Aorta (tissue), 5 donors: ENCODE measurements at regions not wholly inside any gene's neighbourhood (a gene's known extent, or its start where the extent isn't known, plus 50 kb on each side); places are given as distances from the start of the nearest gene placed in this dataset.
"Not testable (repeated sequence)": the region's sequence is repeated elsewhere in the genome, so short reads cannot be mapped to it uniquely, and the experiment has no call there.

Source experiments
- ATAC-seq: fragments of 200-7000 bp; cut with Tn5 transposase; one replicate; pipeline ENCODE4 v1.9.1; 2022; ENCODE audit warnings: moderate library complexity; ENCODE audit not compliant: low FRiP score
- DNase-seq, 2 donors: peaks; one replicate each; pipeline ENCODE4 v3.0.0-alpha.2; 2020
- H3K27ac ChIP-seq, 2 donors: one replicate each; pipeline ENCODE4 v1.5.1; 2013; ENCODE audit warnings: low read length in 2 of 2, mild to moderate bottlenecking in 2 of 2, moderate library complexity in 2 of 2, control low read depth in 1 of 2, inconsistent platforms in 1 of 2, low read depth in 1 of 2
- H3K27me3 ChIP-seq, 2 donors: one replicate each; pipeline ENCODE4 v1.6.1; 2013; ENCODE audit warnings: control low read depth in 1 of 2, low read length in 1 of 2, mild to moderate bottlenecking in 1 of 2, moderate library complexity in 1 of 2; ENCODE audit not compliant: insufficient read depth in 2 of 2, control insufficient read depth in 1 of 2
- H3K36me3 ChIP-seq, 2 donors: one replicate each; pipeline ENCODE4 v1.6.1; 2013; ENCODE audit warnings: control low read depth in 1 of 2, low read length in 1 of 2, mild to moderate bottlenecking in 1 of 2; ENCODE audit not compliant: insufficient read depth in 2 of 2, control insufficient read depth in 1 of 2
- H3K4me1 ChIP-seq, 2 donors: one replicate each; pipeline ENCODE4 v1.6.1; 2013; ENCODE audit warnings: low read length in 2 of 2, control low read depth in 1 of 2, mild to moderate bottlenecking in 1 of 2, moderate library complexity in 1 of 2; ENCODE audit not compliant: insufficient read depth in 2 of 2, control insufficient read depth in 1 of 2
- H3K4me3 ChIP-seq, 2 donors: one replicate each; pipeline ENCODE4 v1.5.1; 2013; ENCODE audit warnings: low read length in 2 of 2, control low read depth in 1 of 2, mild to moderate bottlenecking in 1 of 2
- H3K9me3 ChIP-seq: one replicate; pipeline ENCODE4 v1.6.1; 2013; ENCODE audit warnings: mild to moderate bottlenecking, low read length; ENCODE audit not compliant: control insufficient read depth
- WGBS, 2 donors: extraction: QIAGEN DNeasy Blood & Tissue Kit; methylation state at CpG; one replicate each; pipeline ENCODE4 v1.1.7; 2013; 5-methylcytosine and 5-hydroxymethylcytosine counted together
- intact Hi-C, 2 donors: fragments of 100-400 bp; cut with DNase I; formaldehyde crosslinking; loops; one replicate each; pipeline versions ENCODE4 v1.14.2 to v1.15.0; 2022
- donor health status: healthy with polysubstance abuse.
- donor health status: Bipolar disorder and iron deficiency.
- donor health status: DM: no; HTN: no; CAD: no.
- donor health status: DM: no; HTN: no; CAD: no.
- donor health status: DM: yes; HTN: yes; CAD: no.

DNA sequence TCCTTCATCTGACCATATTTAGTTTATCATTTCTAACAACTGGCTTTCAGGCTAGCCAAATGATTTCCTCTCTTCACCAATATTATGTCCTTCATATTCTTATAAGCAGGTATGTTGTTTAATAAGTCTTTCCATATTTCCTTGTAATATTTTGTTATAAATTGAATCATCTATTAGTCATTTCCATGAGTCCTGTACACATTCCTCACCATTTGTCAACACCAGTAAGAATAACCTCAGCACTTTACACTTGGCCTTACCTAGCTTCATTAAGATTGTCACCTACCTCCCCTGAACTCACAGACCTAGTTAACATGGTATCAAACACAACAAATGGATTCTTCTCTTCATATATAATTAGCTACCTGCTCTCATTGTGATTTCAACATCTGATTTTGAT lies 282.3 kb downstream of the SEMA3D start:
- ATAC-seq (no peak), DNase-seq (no peak)
- peaks cover 0 to under 1% of the 10 kb centered on the region in 2 donors for H3K4me1 ChIP-seq
- no peaks in the 10 kb centered on the region for H3K36me3 ChIP-seq
- H3K9me3 ChIP-seq, result no peaks in the 10 kb centered on the region
- H3K27ac ChIP-seq, result no peak overlapping the region
- no peak overlapping the region for H3K4me3 ChIP-seq
- intact Hi-C loops, result no loop called here
- peaks cover 0 to 2% of the 10 kb centered on the region in 2 donors for H3K27me3 ChIP-seq

DNA sequence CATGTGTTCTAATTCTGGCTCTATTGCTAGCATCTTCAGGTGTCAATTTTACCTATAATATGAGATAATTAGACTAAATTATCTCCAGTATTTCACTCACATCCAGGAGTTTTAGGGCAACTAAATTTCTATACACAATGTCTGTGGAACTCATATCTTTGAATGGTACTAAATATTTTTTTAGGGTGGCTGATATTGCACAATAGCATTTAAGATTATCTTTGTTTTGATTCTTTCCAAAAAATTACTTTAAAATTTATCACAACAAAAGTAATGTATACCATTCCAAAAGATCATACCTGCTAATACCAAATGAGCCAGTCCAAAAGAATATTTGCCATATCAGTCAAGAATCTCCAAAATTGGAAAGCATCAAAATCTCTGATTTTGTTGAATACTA lies 285.5 kb downstream of the SEMA3D start:
- no peak for DNase-seq
- no peaks in the 10 kb centered on the region for H3K36me3 ChIP-seq
- no peaks in the 10 kb centered on the region for H3K27me3 ChIP-seq
- H3K27ac ChIP-seq, result no peak overlapping the region
- H3K4me1 ChIP-seq, result no peaks in the 10 kb centered on the region
- no peak overlapping the region for H3K4me3 ChIP-seq
- no peaks in the 10 kb centered on the region for H3K9me3 ChIP-seq
- no peak for ATAC-seq
- intact Hi-C loops, result no loop called here

DNA sequence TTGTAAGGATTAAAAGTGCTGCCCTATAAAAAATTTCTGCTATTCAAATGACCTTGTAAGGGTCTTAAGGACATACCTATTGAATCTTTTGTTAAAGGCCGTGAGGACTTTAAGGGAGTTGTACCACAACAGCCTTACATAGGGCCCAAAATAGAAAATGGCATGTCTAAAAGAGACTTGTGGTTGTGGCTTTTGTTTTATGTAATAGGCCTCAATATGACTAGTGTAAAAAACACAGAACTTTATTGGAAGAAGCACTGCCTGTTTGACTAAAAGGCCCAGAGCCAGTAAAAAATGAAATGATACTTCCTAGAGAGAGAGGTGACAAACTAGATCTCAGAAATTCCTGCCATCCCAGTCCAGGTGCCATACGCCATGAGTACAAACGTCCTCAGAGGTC lies 286.6 kb downstream of the SEMA3D start:
- DNase-seq (no peak), ATAC-seq (no peak)
- H3K9me3 ChIP-seq, result no peaks in the 10 kb centered on the region
- no peak overlapping the region for H3K27ac ChIP-seq
- no peaks in the 10 kb centered on the region for H3K27me3 ChIP-seq
- no peak overlapping the region for H3K4me3 ChIP-seq
- H3K36me3 ChIP-seq, result no peaks in the 10 kb centered on the region
- WGBS, 2 donors, result 76 to 94% methylated on average over 3 of the region's 3 CpGs
- no peaks in the 10 kb centered on the region for H3K4me1 ChIP-seq
- intact Hi-C loops, result no loop called here

DNA sequence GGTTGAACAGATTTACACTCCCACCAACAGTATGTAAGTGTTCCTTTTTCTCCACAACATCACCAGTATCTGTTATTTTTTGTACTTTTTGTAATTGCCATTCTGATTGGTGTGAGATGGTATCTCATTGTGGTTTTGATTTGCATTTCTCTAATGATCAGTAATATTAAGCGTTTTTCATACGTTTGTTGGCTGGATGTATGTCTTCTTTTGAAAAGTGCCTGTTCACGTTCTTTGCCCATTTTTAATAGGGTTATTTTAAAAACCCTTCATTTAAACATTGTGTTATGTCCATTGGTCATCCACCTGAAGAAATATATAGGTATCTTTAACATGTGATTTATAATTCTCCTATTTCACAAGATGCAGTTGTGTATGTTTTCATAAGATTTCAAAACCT lies 291.3 kb downstream of the SEMA3D start:
- DNase-seq (no peak), ATAC-seq (no peak)
- H3K9me3 ChIP-seq, result no peaks in the 10 kb centered on the region
- intact Hi-C loops, result no loop called here
- H3K27ac ChIP-seq, result no peak overlapping the region
- 95 to 96% methylated on average over 3 of the region's 3 CpGs for WGBS, 2 donors
- H3K36me3 ChIP-seq, result no peaks in the 10 kb centered on the region
- H3K4me3 ChIP-seq, result no peak overlapping the region
- no peaks in the 10 kb centered on the region for H3K4me1 ChIP-seq
- H3K27me3 ChIP-seq, result no peaks in the 10 kb centered on the region

DNA sequence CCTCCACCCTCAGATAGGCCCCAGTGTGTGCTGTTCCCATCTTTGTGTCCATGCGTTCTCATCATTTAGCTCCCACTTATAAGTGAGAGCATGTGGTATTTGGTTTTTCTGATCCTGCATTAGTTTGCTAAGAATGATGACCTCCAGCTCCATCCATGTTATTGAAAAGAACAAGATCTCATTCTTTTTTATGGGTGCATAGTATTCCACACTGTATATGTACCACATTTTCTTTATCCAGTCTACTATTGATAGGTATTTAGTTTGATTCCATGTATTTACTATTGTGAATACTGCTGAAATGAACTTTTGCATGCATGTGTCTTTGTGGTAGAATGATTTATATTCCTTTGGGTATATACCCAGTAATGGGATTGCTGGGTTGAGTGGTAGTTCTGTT lies 303.3 kb downstream of the SEMA3D start:
- WGBS, 2 donors, result 94 to 100% methylated on average over 1 of the region's 1 CpG
- H3K4me1 ChIP-seq, ATAC-seq: not testable (repeated sequence)

DNA sequence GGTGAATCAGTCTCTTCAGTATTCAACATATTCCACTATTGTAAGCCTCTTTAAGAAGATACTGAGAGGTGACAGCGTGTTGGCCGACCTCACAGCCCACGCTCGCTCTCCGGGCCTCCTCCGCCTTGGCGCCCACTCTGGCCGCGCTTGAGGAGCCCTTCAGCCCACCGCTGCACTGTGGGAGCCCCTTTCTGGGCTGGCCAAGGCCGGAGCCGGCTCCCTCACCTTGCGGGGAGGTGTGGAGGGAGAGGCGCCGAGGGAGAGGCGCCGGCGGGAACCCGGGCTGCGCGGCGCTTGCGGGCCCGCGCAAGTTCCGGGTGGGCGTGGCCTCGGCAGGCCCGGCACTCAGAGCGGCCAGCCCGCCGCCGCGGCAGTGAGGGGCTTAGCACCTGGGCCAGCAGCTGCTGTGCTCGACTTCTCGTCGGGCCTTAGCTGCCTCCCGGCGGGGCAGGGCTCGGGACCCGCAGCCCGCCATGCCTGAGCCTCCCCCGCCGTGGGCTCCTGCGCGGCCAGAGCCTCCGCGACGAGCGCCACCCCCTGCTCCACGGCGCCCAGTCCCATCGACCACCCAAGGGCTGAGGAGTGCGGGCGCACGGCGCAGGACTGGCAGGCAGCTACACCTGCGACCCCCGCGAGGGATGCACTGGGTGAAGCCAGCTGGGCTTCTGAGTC lies 306.4 kb downstream of the SEMA3D start:
- H3K27ac ChIP-seq, H3K4me3 ChIP-seq, H3K4me1 ChIP-seq, ATAC-seq, H3K36me3 ChIP-seq, H3K9me3 ChIP-seq, H3K27me3 ChIP-seq, DNase-seq, intact Hi-C loops: not testable (repeated sequence)
- WGBS, 2 donors, result 98 to 99% methylated on average over 58 to 60 of the region's 60 CpGs

More for the DNA sequence above, 303.3 kb downstream of the SEMA3D start:
- H3K27ac ChIP-seq, H3K9me3 ChIP-seq, H3K36me3 ChIP-seq, intact Hi-C loops, DNase-seq, H3K27me3 ChIP-seq, H3K4me3 ChIP-seq: not testable (repeated sequence)

DNA sequence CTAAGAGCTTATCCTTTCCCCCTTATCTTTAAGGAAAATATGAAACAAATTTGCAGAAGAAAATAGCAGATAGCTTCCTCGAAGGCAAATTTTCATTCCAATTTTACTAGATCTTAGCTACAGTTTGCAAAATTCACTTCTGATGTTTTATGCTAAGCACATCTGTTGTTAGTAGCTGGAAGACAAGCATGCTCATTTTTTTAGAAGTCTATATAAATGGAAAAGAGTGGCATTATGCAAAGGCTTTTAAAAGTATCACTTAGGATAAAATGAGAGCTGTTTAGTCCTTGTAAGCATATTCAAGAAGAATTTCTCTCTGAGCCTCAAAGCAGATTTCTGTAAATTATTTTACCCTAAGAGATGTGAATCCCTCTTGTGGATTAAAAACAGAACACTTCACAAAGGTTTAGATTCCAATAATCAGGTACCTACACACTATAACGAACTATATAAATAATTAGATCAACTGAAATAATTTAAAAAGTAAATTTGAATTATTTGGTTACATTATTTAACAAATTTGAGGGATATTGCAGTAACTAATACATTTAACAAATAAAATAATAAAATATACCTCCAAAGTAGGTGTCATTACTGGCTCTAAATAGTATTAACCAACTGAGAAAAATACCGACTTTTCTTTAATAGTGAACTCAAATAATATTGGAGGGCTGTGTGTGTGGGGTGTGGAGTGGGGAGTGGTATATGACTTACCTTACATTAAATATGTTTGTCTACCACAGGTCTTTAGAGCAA lies 307.1 kb downstream of the SEMA3D start:
- no peak for DNase-seq
- no peak for ATAC-seq
- no peaks in the 10 kb centered on the region for H3K27me3 ChIP-seq
- H3K4me3 ChIP-seq, result no peak overlapping the region
- no peaks in the 10 kb centered on the region for H3K36me3 ChIP-seq
- H3K4me1 ChIP-seq, result peaks cover 0 to 1% of the 10 kb centered on the region in 2 donors
- H3K27ac ChIP-seq, result no peak overlapping the region
- intact Hi-C loops, result no loop called here
- 61 to 65% methylated on average over 3 of the region's 3 CpGs for WGBS, 2 donors
- no peaks in the 10 kb centered on the region for H3K9me3 ChIP-seq

DNA sequence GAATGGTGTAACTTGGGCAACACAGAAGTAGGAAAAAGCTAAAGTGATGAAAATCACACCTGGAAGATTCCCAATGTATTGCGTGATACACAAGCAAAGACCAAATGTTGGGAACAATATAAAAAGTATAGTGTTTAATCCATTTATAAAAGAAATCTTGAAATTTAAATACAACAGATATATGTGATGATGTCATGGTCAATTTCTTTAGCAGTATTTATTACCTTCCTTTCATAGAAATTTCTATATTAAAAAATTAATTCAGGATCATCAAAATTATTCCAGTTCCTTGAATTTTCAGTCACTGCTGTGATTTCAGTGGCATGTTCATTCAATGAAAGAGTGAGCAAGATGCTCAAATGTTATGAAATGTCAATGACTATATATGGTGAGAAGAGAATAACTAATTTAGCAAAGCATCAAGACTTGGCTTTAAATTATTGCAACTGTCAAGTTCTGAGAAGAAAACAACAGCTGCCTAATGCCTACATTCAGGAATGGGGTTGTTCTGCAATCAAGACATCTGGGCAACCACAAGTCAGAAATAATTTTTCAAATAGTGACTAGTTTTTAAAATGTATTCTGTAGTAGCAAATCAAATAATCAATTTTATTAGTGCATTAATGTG lies 308.8 kb downstream of the SEMA3D start:
- Histone ChIP-seq H3K27ac (no peak overlapping the region), H3K4me1 (peaks cover 0 to 1% of the 10 kb centered on the region in 2 donors), H3K9me3 (no peaks in the 10 kb centered on the region), H3K27me3 (no peaks in the 10 kb centered on the region), H3K36me3 (no peaks in the 10 kb centered on the region), H3K4me3 (no peak overlapping the region)
- WGBS, 2 donors, result 95 to 97% methylated on average over 1 of the region's 1 CpG
- ATAC-seq, result no peak
- intact Hi-C loops, result no loop called here
- no peak for DNase-seq
